GM13977 (cell line): ENCODE measurements at regions not wholly inside any gene's neighbourhood (a gene's known extent, or its start where the extent isn't known, plus 50 kb on each side); places are given as distances from the start of the nearest gene placed in this dataset.

Source experiments
- DNase-seq: peaks from one replicate; pipeline ENCODE4 v3.0.0; 2012; ENCODE audit warnings: low spot score
- in situ Hi-C: fragments of 300-500 bp; cut with MboI; formaldehyde crosslinking; loops from one replicate; pipeline ENCODE4 v1.12.0; 2022; ENCODE audit warnings: low sequenced_read_pairs, low pct_unique_long_range_greater_than_20kb, mixed read lengths, inconsistent platforms; ENCODE audit not compliant: unreplicated experiment
- TF ChIP-seq, protein P1 (sequence below): IDR thresholded peaks from 2 replicates; pipeline ENCODE4 v1.5.1; 2012; ENCODE audit warnings: mild to moderate bottlenecking, control low read depth; ENCODE audit not compliant: insufficient read depth; ENCODE audit errors: extremely low read depth, missing control alignments

DNA sequence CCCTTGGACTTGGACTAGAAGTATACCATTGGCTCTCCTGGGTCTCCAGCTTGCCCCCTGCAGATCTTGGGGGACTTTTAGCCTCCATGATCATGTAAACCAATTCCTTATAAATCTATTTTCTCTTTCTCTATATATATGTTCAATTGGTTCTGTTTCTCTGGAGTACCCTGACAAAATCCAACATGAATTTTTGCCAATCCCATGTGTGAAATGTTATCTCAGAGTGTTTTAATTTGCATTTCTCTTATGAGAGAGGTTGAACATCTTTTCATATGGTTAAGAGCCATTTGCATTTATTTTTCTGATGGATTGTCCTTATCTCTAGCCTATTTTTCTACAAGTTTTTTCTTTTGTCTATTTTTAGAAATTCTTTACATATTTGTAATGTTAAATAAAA is 131.7 kb upstream of the NEO1 start:
- DNase-seq: no peak
- in situ Hi-C loops: no loop called here
- TF ChIP-seq, protein P1, sequence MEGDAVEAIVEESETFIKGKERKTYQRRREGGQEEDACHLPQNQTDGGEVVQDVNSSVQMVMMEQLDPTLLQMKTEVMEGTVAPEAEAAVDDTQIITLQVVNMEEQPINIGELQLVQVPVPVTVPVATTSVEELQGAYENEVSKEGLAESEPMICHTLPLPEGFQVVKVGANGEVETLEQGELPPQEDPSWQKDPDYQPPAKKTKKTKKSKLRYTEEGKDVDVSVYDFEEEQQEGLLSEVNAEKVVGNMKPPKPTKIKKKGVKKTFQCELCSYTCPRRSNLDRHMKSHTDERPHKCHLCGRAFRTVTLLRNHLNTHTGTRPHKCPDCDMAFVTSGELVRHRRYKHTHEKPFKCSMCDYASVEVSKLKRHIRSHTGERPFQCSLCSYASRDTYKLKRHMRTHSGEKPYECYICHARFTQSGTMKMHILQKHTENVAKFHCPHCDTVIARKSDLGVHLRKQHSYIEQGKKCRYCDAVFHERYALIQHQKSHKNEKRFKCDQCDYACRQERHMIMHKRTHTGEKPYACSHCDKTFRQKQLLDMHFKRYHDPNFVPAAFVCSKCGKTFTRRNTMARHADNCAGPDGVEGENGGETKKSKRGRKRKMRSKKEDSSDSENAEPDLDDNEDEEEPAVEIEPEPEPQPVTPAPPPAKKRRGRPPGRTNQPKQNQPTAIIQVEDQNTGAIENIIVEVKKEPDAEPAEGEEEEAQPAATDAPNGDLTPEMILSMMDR: no peak

- DNase-seq: no peak
- in situ Hi-C loops: no loop called here
- TF ChIP-seq, protein P1: no peak
These were observed 132.3 kb upstream of the NEO1 start for GRCh38 chr15:72919936-72920465.

- in situ Hi-C loops: no loop called here
- TF ChIP-seq, protein P1: no peak
- no peak for DNase-seq
These were observed 133.3 kb upstream of the ADPGK start for GRCh38 chr15:72916897-72917296.

DNA sequence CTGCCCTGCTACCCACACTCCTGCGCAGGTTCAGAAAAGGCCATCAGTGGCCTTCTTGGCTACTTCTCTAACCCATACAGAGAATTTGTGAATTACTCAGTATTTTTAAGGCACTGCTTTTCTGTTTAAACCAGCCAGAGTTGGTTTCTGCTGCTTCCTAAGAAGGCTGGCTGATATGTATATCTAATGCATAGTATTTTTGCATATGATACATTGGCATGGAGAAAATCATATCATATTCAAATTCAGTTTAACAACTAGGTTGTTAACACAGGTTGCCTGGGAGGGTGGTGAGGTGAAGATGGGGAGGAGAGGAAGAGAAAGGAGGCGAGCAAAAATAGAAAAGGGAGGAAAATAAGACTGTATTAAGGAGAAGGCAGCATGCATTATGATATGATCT is 132.8 kb upstream of the ADPGK start:
- no peak for DNase-seq
- in situ Hi-C loops: no loop called here
- TF ChIP-seq, protein P1: no peak

- TF ChIP-seq, protein P1: no peak
- no peak for DNase-seq
- in situ Hi-C loops: no loop called here
These were observed 132.3 kb upstream of the ADPGK start for GRCh38 chr15:72915843-72916242.

- TF ChIP-seq, protein P1: no peak
- in situ Hi-C loops: no loop called here
These were observed 129.4 kb upstream of the ADPGK start for GRCh38 chr15:72912996-72913395.

DNA sequence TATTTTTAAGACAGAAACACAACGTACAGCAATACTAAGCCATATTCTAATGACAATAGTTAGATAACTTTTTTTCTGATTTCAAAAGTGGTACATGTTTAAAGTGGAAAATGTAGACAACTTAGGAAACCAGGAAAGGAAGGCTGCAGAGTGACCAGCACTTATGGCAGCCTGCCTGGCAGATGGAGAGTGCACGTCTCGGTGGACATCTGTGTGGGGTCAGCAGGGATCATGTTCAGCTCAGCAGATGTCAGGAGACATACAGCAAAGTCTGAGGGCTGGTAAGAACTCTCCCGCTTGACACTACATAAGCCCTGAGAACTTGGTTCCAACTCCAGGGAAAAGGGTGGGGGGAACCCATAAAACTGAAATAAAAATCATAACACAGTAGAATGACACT is 128.6 kb upstream of the ADPGK start:
- TF ChIP-seq, protein P1: no peak
- no peak for DNase-seq
- in situ Hi-C loops: no loop called here

More at GRCh38 chr15:72912996-72913395, 129.4 kb upstream of the ADPGK start:
- DNase-seq: no peak
